ENCODE measurements at regions not wholly inside any gene's neighbourhood (a gene's known extent, or its start where the extent isn't known, plus 50 kb on each side); places are given as distances from the start of the nearest gene placed in this dataset.

- Histone ChIP-seq H3K4me1 (ENCODE audit: control insufficient read depth, insufficient read depth, low read length) (no peaks in the 10 kb centered on the region), H3K27me3 (ENCODE audit: control insufficient read depth, insufficient read depth, low read length) (no peaks in the 10 kb centered on the region), H3K9me3 (ENCODE audit: control insufficient read depth, insufficient read depth, low read length) (no peaks in the 10 kb centered on the region), H3K36me3 (ENCODE audit: control insufficient read depth, insufficient read depth, low read length) (no peaks in the 10 kb centered on the region), H3K27ac (ENCODE audit: low read depth, low read length) (no peak overlapping the region), H3K4me3 (ENCODE audit: low read depth, low read length) (no peak overlapping the region)
- no peak for DNase-seq (ENCODE audit: low read depth in 4 of 6, low spot score in 6 of 6)
- WGBS (ENCODE audit: insufficient coverage) = 95% methylated on average over 4 of the region's 4 CpGs
These were observed 97.7 kb upstream of the TBC1D5 start for GRCh38 chr3:17840126-17840525.

DNA sequence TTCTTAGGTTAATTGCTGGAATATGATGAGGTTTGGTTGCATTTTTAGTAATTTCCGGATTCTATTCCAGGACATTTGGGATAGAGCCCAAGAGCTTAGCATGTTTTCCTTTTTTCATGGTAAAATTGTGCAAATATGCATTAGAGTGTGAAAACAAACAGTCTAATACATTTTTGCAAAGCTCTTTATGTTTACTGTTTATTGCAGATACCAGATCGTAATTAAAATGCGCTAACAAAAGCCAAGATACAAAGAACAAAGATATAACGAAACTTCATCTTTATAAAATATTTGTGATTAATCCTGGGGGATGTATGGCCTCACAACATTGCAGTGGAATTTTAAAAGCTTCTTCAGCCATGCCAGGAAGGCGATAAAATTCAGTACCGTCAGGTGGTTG lies 94.5 kb upstream of the TBC1D5 start:
- Histone ChIP-seq H3K4me1 (ENCODE audit: control insufficient read depth, insufficient read depth, low read length) (no peaks in the 10 kb centered on the region), H3K27me3 (ENCODE audit: control insufficient read depth, insufficient read depth, low read length) (no peaks in the 10 kb centered on the region), H3K4me3 (ENCODE audit: low read depth, low read length) (no peak overlapping the region), H3K27ac (ENCODE audit: low read depth, low read length) (no peak overlapping the region), H3K9me3 (ENCODE audit: control insufficient read depth, insufficient read depth, low read length) (no peaks in the 10 kb centered on the region), H3K36me3 (ENCODE audit: control insufficient read depth, insufficient read depth, low read length) (no peaks in the 10 kb centered on the region)
- DNase-seq (ENCODE audit: low read depth in 4 of 6, low spot score in 6 of 6) = no peak
- no CpG with 5 or more reads among the region's 6 CpGs for WGBS (ENCODE audit: insufficient coverage)

DNA sequence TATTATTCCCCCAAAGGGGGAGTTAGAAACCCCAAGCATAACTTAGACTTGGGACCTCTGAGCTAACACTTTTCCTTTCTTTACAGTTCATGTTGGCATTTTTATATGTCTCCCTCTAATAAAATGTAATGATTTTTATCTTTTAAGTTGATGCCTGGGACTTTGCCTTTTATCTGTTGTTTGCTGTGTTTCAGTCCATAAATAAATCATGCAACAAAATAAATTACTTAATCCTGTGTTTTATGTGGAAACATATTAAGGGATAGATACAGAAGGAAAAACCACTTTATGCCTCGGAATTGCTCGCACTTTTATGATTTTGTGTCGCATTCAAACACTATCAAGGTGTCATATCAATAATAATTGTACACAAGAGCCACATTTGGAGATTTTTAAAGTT lies 93.7 kb upstream of the TBC1D5 start:
- no peak overlapping the region for H3K4me3 ChIP-seq (ENCODE audit: low read depth, low read length)
- H3K27me3 ChIP-seq (ENCODE audit: control insufficient read depth, insufficient read depth, low read length) = no peaks in the 10 kb centered on the region
- no peaks in the 10 kb centered on the region for H3K9me3 ChIP-seq (ENCODE audit: control insufficient read depth, insufficient read depth, low read length)
- DNase-seq (ENCODE audit: low read depth in 4 of 6, low spot score in 6 of 6) = no peak
- H3K4me1 ChIP-seq (ENCODE audit: control insufficient read depth, insufficient read depth, low read length) = no peaks in the 10 kb centered on the region
- no CpG with 5 or more reads among the region's 3 CpGs for WGBS (ENCODE audit: insufficient coverage)
- no peaks in the 10 kb centered on the region for H3K36me3 ChIP-seq (ENCODE audit: control insufficient read depth, insufficient read depth, low read length)
- H3K27ac ChIP-seq (ENCODE audit: low read depth, low read length) = no peak overlapping the region

- 96% methylated on average over 5 of the region's 5 CpGs for WGBS (ENCODE audit: insufficient coverage)
- Histone ChIP-seq H3K27me3 (ENCODE audit: control insufficient read depth, insufficient read depth, low read length) (no peaks in the 10 kb centered on the region), H3K36me3 (ENCODE audit: control insufficient read depth, insufficient read depth, low read length) (no peaks in the 10 kb centered on the region), H3K9me3 (ENCODE audit: control insufficient read depth, insufficient read depth, low read length) (no peaks in the 10 kb centered on the region), H3K27ac (ENCODE audit: low read depth, low read length) (no peak overlapping the region), H3K4me1 (ENCODE audit: control insufficient read depth, insufficient read depth, low read length) (no peaks in the 10 kb centered on the region), H3K4me3 (ENCODE audit: low read depth, low read length) (no peak overlapping the region)
- no peak for DNase-seq (ENCODE audit: low read depth in 4 of 6, low spot score in 6 of 6)
These were observed 91.5 kb upstream of the TBC1D5 start for GRCh38 chr3:17833786-17834559.

- H3K4me1 ChIP-seq (ENCODE audit: control insufficient read depth, insufficient read depth, low read length) = no peaks in the 10 kb centered on the region
- no peak overlapping the region for H3K4me3 ChIP-seq (ENCODE audit: low read depth, low read length)
- H3K36me3 ChIP-seq (ENCODE audit: control insufficient read depth, insufficient read depth, low read length) = no peaks in the 10 kb centered on the region
- no peak for DNase-seq (ENCODE audit: low read depth in 4 of 6, low spot score in 6 of 6)
- H3K27me3 ChIP-seq (ENCODE audit: control insufficient read depth, insufficient read depth, low read length) = no peaks in the 10 kb centered on the region
- no peaks in the 10 kb centered on the region for H3K9me3 ChIP-seq (ENCODE audit: control insufficient read depth, insufficient read depth, low read length)
- H3K27ac ChIP-seq (ENCODE audit: low read depth, low read length) = no peak overlapping the region
- no CpG with 5 or more reads among the region's 2 CpGs for WGBS (ENCODE audit: insufficient coverage)
These were observed 89.6 kb upstream of the TBC1D5 start for GRCh38 chr3:17832016-17832415.

DNA sequence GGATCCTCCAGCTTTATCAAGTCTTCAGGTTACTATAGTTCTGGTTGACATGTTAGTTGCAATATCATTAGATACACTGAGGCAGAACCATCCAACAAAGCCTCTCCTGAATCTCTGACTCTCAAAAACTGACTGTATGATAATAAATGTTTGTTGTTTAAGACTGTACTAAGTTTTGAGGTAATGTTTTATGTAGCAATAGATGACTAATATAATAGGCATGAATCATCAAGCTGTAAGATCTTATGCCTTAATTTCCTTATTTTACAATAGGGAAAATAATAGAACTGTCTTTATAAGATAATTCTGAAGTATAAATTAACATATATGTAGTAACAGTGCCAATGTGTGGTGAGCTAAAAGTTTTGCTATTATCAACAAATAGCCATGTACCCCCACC lies 88.9 kb upstream of the TBC1D5 start:
- Histone ChIP-seq H3K27ac (ENCODE audit: low read depth, low read length) (no peak overlapping the region), H3K9me3 (ENCODE audit: control insufficient read depth, insufficient read depth, low read length) (no peaks in the 10 kb centered on the region), H3K4me3 (ENCODE audit: low read depth, low read length) (no peak overlapping the region), H3K4me1 (ENCODE audit: control insufficient read depth, insufficient read depth, low read length) (no peaks in the 10 kb centered on the region), H3K27me3 (ENCODE audit: control insufficient read depth, insufficient read depth, low read length) (no peaks in the 10 kb centered on the region), H3K36me3 (ENCODE audit: control insufficient read depth, insufficient read depth, low read length) (no peaks in the 10 kb centered on the region)
- no peak for DNase-seq (ENCODE audit: low read depth in 4 of 6, low spot score in 6 of 6)

- H3K27ac ChIP-seq (ENCODE audit: low read depth, low read length) = no peak overlapping the region
- H3K9me3 ChIP-seq (ENCODE audit: control insufficient read depth, insufficient read depth, low read length) = no peaks in the 10 kb centered on the region
- H3K4me1 ChIP-seq (ENCODE audit: control insufficient read depth, insufficient read depth, low read length) = no peaks in the 10 kb centered on the region
- H3K4me3 ChIP-seq (ENCODE audit: low read depth, low read length) = no peak overlapping the region
- H3K27me3 ChIP-seq (ENCODE audit: control insufficient read depth, insufficient read depth, low read length) = no peaks in the 10 kb centered on the region
- no peak for DNase-seq (ENCODE audit: low read depth in 4 of 6, low spot score in 6 of 6)
- no peaks in the 10 kb centered on the region for H3K36me3 ChIP-seq (ENCODE audit: control insufficient read depth, insufficient read depth, low read length)
- WGBS (ENCODE audit: insufficient coverage) = no CpG with 5 or more reads among the region's 1 CpG
These were observed 88.4 kb upstream of the TBC1D5 start for GRCh38 chr3:17830788-17831187.

DNA sequence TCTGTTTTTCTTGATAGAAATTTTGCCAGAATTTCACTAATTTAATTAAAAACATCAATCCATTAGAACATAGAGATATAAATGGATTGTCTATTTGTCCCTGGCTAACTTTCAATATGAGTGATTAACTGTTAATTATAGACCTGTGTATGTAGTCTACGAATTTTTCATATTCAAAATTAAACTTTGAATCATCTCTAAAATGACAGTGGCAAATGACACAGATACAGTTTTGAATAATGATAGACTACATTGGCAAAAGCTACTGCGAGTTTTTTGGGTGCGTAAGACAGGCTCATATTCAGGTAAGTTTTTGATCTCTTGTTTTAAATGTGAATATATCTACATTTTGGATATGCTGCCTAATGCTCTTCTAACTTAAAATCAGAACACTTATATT lies 86.0 kb upstream of the TBC1D5 start:
- no CpG with 5 or more reads among the region's 3 CpGs for WGBS (ENCODE audit: insufficient coverage)
- Histone ChIP-seq H3K4me3 (ENCODE audit: low read depth, low read length) (no peak overlapping the region), H3K9me3 (ENCODE audit: control insufficient read depth, insufficient read depth, low read length) (no peaks in the 10 kb centered on the region), H3K36me3 (ENCODE audit: control insufficient read depth, insufficient read depth, low read length) (no peaks in the 10 kb centered on the region), H3K27me3 (ENCODE audit: control insufficient read depth, insufficient read depth, low read length) (no peaks in the 10 kb centered on the region), H3K4me1 (ENCODE audit: control insufficient read depth, insufficient read depth, low read length) (no peaks in the 10 kb centered on the region), H3K27ac (ENCODE audit: low read depth, low read length) (no peak overlapping the region)
- DNase-seq (ENCODE audit: low read depth in 4 of 6, low spot score in 6 of 6) = no peak

- Histone ChIP-seq H3K4me3 (ENCODE audit: low read depth, low read length) (no peak overlapping the region), H3K27ac (ENCODE audit: low read depth, low read length) (no peak overlapping the region), H3K9me3 (ENCODE audit: control insufficient read depth, insufficient read depth, low read length) (no peaks in the 10 kb centered on the region), H3K36me3 (ENCODE audit: control insufficient read depth, insufficient read depth, low read length) (no peaks in the 10 kb centered on the region), H3K4me1 (ENCODE audit: control insufficient read depth, insufficient read depth, low read length) (no peaks in the 10 kb centered on the region), H3K27me3 (ENCODE audit: control insufficient read depth, insufficient read depth, low read length) (no peaks in the 10 kb centered on the region)
- 100% methylated on average over 1 of the region's 3 CpGs for WGBS (ENCODE audit: insufficient coverage)
- DNase-seq (ENCODE audit: low read depth in 4 of 6, low spot score in 6 of 6) = no peak
These were observed 82.9 kb upstream of the TBC1D5 start for GRCh38 chr3:17825298-17825697.

DNA sequence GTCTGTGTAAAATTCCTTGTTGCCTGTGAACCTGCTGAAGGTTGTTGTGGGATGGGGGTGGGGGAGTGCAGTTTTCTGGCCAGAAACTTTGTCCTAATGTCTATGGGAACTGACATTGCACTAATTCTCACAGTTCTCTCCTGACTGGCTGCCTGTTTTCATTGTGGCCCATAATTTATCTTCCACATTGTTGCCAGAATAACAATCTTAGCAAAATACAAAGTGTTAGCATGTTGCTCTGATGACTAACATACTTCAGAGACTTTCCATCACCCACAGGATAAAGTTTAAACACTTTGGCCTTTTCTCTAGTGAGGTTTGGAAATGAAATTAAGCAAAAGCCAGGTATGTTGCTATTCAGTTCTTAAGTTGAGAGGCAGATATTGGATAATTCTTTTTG lies 81.4 kb upstream of the TBC1D5 start:
- H3K9me3 ChIP-seq (ENCODE audit: control insufficient read depth, insufficient read depth, low read length) = no peaks in the 10 kb centered on the region
- no peaks in the 10 kb centered on the region for H3K27me3 ChIP-seq (ENCODE audit: control insufficient read depth, insufficient read depth, low read length)
- no peak overlapping the region for H3K27ac ChIP-seq (ENCODE audit: low read depth, low read length)
- H3K4me3 ChIP-seq (ENCODE audit: low read depth, low read length) = no peak overlapping the region
- H3K4me1 ChIP-seq (ENCODE audit: control insufficient read depth, insufficient read depth, low read length) = no peaks in the 10 kb centered on the region
- no peak for DNase-seq (ENCODE audit: low read depth in 4 of 6, low spot score in 6 of 6)
- H3K36me3 ChIP-seq (ENCODE audit: control insufficient read depth, insufficient read depth, low read length) = no peaks in the 10 kb centered on the region
